H9 (cell line): ENCODE measurements at regions not wholly inside any gene's neighbourhood (a gene's known extent, or its start where the extent isn't known, plus 50 kb on each side); places are given as distances from the start of the nearest gene placed in this dataset.

Experiments
- DNase-seq: peaks from one replicate; pipeline ENCODE4 v3.0.0-alpha.2; 2017
- H2AFZ ChIP-seq: one replicate; pipeline ENCODE4 v1.6.1; 2013; ENCODE audit warnings: mild to moderate bottlenecking, low read length, control low read depth, moderate library complexity
- H2AK5ac ChIP-seq: 2 replicates; pipeline ENCODE4 v1.6.1; 2013; ENCODE audit warnings: low read length, control low read depth, mixed read lengths; ENCODE audit not compliant: insufficient read length
- H2BK120ac ChIP-seq: one replicate; pipeline ENCODE4 v1.6.1; 2013; ENCODE audit warnings: low read depth, mild to moderate bottlenecking, low read length, control low read depth, inconsistent platforms; ENCODE audit not compliant: poor library complexity, severe bottlenecking
- H2BK12ac ChIP-seq: 2 replicates; pipeline ENCODE4 v1.6.1; 2013; ENCODE audit warnings: low read length, control low read depth, mixed read lengths, low read depth; ENCODE audit not compliant: insufficient read length
- H2BK15ac ChIP-seq: 2 replicates; pipeline ENCODE4 v1.6.1; 2013; ENCODE audit warnings: low read depth, low read length, control low read depth
- H2BK20ac ChIP-seq: one replicate; pipeline ENCODE4 v1.6.1; 2013; ENCODE audit warnings: low read depth, mild to moderate bottlenecking, low read length, control low read depth, inconsistent platforms; ENCODE audit not compliant: poor library complexity, severe bottlenecking
- H2BK5ac ChIP-seq: 2 replicates; pipeline ENCODE4 v1.6.1; 2013; ENCODE audit warnings: low read length, control low read depth, mixed read lengths; ENCODE audit not compliant: insufficient read length
- H3K14ac ChIP-seq: 2 replicates; pipeline ENCODE4 v1.6.1; 2013; ENCODE audit warnings: low read length, control low read depth; ENCODE audit not compliant: insufficient read depth
- H3K18ac ChIP-seq: 2 replicates; pipeline ENCODE4 v1.6.1; 2013; ENCODE audit warnings: low read depth, mild to moderate bottlenecking, mixed read lengths, low read length, control low read depth; ENCODE audit not compliant: insufficient read length
- H3K23ac ChIP-seq: 2 replicates; pipeline ENCODE4 v1.6.1; 2013; ENCODE audit warnings: low read length, control low read depth, mixed read lengths, low read depth; ENCODE audit not compliant: insufficient read length
- H3K23me2 ChIP-seq: 2 replicates; pipeline ENCODE4 v1.6.1; 2013; ENCODE audit warnings: low read depth, mild to moderate bottlenecking, mixed read lengths, low read length, control low read depth; ENCODE audit not compliant: insufficient read length, poor library complexity, severe bottlenecking
- H3K27ac ChIP-seq: 2 replicates; pipeline ENCODE4 v1.5.1; 2013; ENCODE audit warnings: low read length, control low read depth, mixed read lengths, low read depth; ENCODE audit not compliant: insufficient read length
- H3K27me3 ChIP-seq: 2 replicates; pipeline ENCODE4 v1.6.1; 2013; ENCODE audit warnings: low read length, control low read depth, inconsistent platforms; ENCODE audit not compliant: insufficient read depth
- H3K4ac ChIP-seq: 2 replicates; pipeline ENCODE4 v1.6.1; 2013; ENCODE audit warnings: low read depth, mild to moderate bottlenecking, control low read depth, inconsistent platforms, low read length, moderate library complexity
- H3K4me1 ChIP-seq: 2 replicates; pipeline ENCODE4 v1.6.1; 2013; ENCODE audit warnings: low read length, control low read depth, inconsistent platforms; ENCODE audit not compliant: insufficient read depth
- H3K4me2 ChIP-seq: 2 replicates; pipeline ENCODE4 v1.6.1; 2013; ENCODE audit warnings: low read length, control low read depth, mixed read lengths; ENCODE audit not compliant: insufficient read length, insufficient read depth
- H3K56ac ChIP-seq: 2 replicates; pipeline ENCODE4 v1.6.1; 2013; ENCODE audit warnings: low read depth, mild to moderate bottlenecking, mixed read lengths, low read length, control low read depth; ENCODE audit not compliant: insufficient read length
- H3K79me1 ChIP-seq: 2 replicates; pipeline ENCODE4 v1.6.1; 2013; ENCODE audit warnings: low read depth, mild to moderate bottlenecking, moderate library complexity, low read length, control low read depth, inconsistent platforms; ENCODE audit not compliant: insufficient read depth, poor library complexity, severe bottlenecking
- H3K79me2 ChIP-seq: 2 replicates; pipeline ENCODE4 v1.6.1; 2013; ENCODE audit warnings: low read length, control low read depth, inconsistent platforms; ENCODE audit not compliant: insufficient read depth
- H3K9ac ChIP-seq: 2 replicates; pipeline ENCODE4 v1.6.1; 2013; ENCODE audit warnings: low read length, control low read depth, mixed read lengths; ENCODE audit not compliant: insufficient read length; ENCODE audit errors: extremely low read depth
- H3K9me3 ChIP-seq: one replicate; pipeline ENCODE4 v1.6.1; 2013; ENCODE audit warnings: low read depth, low read length, inconsistent platforms; ENCODE audit not compliant: control insufficient read depth
- H3T11ph ChIP-seq: one replicate; pipeline ENCODE4 v1.6.1; 2013; ENCODE audit warnings: mild to moderate bottlenecking, low read length, control low read depth, inconsistent platforms
- H4K20me1 ChIP-seq: one replicate; pipeline ENCODE4 v1.6.1; 2013; ENCODE audit not compliant: control insufficient read depth, insufficient read length, insufficient read depth
- H4K5ac ChIP-seq: 2 replicates; pipeline ENCODE4 v1.6.1; 2013; ENCODE audit warnings: low read depth, mild to moderate bottlenecking, mixed read lengths, low read length, control low read depth; ENCODE audit not compliant: insufficient read length
- H4K8ac ChIP-seq: replicated peaks from 2 replicates; pipeline ENCODE4 v1.6.1; 2013; ENCODE audit warnings: low read length, control low read depth, mixed read lengths, low read depth; ENCODE audit not compliant: insufficient read length
- H4K91ac ChIP-seq: 2 replicates; pipeline ENCODE4 v1.6.1; 2013; ENCODE audit warnings: low read depth, mild to moderate bottlenecking, moderate library complexity, mixed read lengths, low read length, control low read depth; ENCODE audit not compliant: insufficient read length
- H3K27ac Mint-ChIP-seq, 3 experiments: 2 replicates in 2 of 3; 3 replicates in 1 of 3; pipeline ENCODE4 v1.8.0; 2020 to 2021; ENCODE audit warnings: mixed read lengths in 3 of 3, mild to moderate bottlenecking in 1 of 3, moderate library complexity in 1 of 3
- H3K27me3 Mint-ChIP-seq: 2 replicates; pipeline ENCODE4 v1.8.0; 2021; ENCODE audit warnings: low read depth, mild to moderate bottlenecking, moderate library complexity, mixed read lengths
- H3K36me3 Mint-ChIP-seq, 3 experiments: 2 replicates in 2 of 3; 3 replicates in 1 of 3; pipeline ENCODE4 v1.8.0; 2020 to 2021; ENCODE audit warnings: low read depth in 3 of 3, mixed read lengths in 3 of 3; ENCODE audit not compliant: insufficient read depth in 1 of 3
- H3K4me1 Mint-ChIP-seq, 2 experiments: 2 replicates each; pipeline ENCODE4 v1.8.0; 2020; ENCODE audit warnings: mixed read lengths in 2 of 2
- H3K4me3 Mint-ChIP-seq, 2 experiments: 2 replicates in 1 of 2; 3 replicates in 1 of 2; pipeline ENCODE4 v1.8.0; 2020 to 2021; ENCODE audit warnings: mild to moderate bottlenecking in 2 of 2, mixed read lengths in 2 of 2, moderate library complexity in 1 of 2
- H3K9me3 Mint-ChIP-seq, 2 experiments: 2 replicates in 1 of 2; 3 replicates in 1 of 2; pipeline ENCODE4 v1.8.0; 2020; ENCODE audit warnings: mild to moderate bottlenecking in 2 of 2, mixed read lengths in 2 of 2, moderate library complexity in 1 of 2
- WGBS: extraction: QIAGEN DNeasy Blood & Tissue Kit; methylation state at CpG from one replicate; pipeline ENCODE4 v1.1.7; 2013; ENCODE audit warnings: missing lambda C conversion rate, low lambda C conversion rate, mixed read lengths; ENCODE audit not compliant: insufficient read length; ENCODE audit errors: extremely low coverage; 5-methylcytosine and 5-hydroxymethylcytosine counted together
- TF ChIP-seq, protein P1 (sequence below): fragments of 200-600 bp; sonication (generic); conservative IDR thresholded peaks from 3 replicates; pipeline ENCODE4 v1.8.0; 2021; ENCODE audit warnings: antibody characterized with exemption, mild to moderate bottlenecking

- peak overlapping the region in 1 of 3 experiments; percentile 29; a peak in 1 of 7 replicates for H3K27ac Mint-ChIP-seq
- no peak overlapping the region for H3K14ac ChIP-seq
- no peak overlapping the region for H2BK12ac ChIP-seq
- H3K4me1 Mint-ChIP-seq: peaks cover 12% of the 10 kb centered on the region in 2 experiments
- H4K5ac ChIP-seq: no peak overlapping the region
- no peak overlapping the region for H3K4me3 Mint-ChIP-seq
- no peak overlapping the region for H3K9ac ChIP-seq
- no peak overlapping the region for H3K4ac ChIP-seq
- no peak overlapping the region for H4K91ac ChIP-seq
- H3K79me1 ChIP-seq: no peaks in the 10 kb centered on the region
- no peak overlapping the region for H2AFZ ChIP-seq
- H3K79me2 ChIP-seq: no peaks in the 10 kb centered on the region
- no CpG with 5 or more reads among the region's 5 CpGs for WGBS
- H3K36me3 Mint-ChIP-seq: peaks cover 2 to 6% (median 3%) of the 10 kb centered on the region in 3 experiments; a peak in 4 of 7 replicates
- H2BK5ac ChIP-seq: no peak overlapping the region
- H3K4me1 ChIP-seq: no peaks in the 10 kb centered on the region; the same call in 1 of the 2 replicates
- H3K9me3 ChIP-seq: no peaks in the 10 kb centered on the region
- no peak overlapping the region for H3K4me2 ChIP-seq
- no peak overlapping the region for H2BK20ac ChIP-seq
- no peak overlapping the region for H3K23ac ChIP-seq
- H3K27me3 ChIP-seq: no peaks in the 10 kb centered on the region
- H3K56ac ChIP-seq: no peak overlapping the region
- no peak overlapping the region for H3K18ac ChIP-seq
- peaks cover 2% of the 10 kb centered on the region for H3K27me3 Mint-ChIP-seq
- no peaks in the 10 kb centered on the region for H3K23me2 ChIP-seq
- no peak overlapping the region for H3K27ac ChIP-seq
- no peak for DNase-seq
- no peak overlapping the region for H4K8ac ChIP-seq
- H3T11ph ChIP-seq: no peak overlapping the region
- H3K9me3 Mint-ChIP-seq: peaks cover 8% of the 10 kb centered on the region in 2 experiments; a peak in 4 of 5 replicates
- H2AK5ac ChIP-seq: no peak overlapping the region
- H2BK15ac ChIP-seq: no peak overlapping the region
- no peaks in the 10 kb centered on the region for H4K20me1 ChIP-seq
- TF ChIP-seq, protein P1, sequence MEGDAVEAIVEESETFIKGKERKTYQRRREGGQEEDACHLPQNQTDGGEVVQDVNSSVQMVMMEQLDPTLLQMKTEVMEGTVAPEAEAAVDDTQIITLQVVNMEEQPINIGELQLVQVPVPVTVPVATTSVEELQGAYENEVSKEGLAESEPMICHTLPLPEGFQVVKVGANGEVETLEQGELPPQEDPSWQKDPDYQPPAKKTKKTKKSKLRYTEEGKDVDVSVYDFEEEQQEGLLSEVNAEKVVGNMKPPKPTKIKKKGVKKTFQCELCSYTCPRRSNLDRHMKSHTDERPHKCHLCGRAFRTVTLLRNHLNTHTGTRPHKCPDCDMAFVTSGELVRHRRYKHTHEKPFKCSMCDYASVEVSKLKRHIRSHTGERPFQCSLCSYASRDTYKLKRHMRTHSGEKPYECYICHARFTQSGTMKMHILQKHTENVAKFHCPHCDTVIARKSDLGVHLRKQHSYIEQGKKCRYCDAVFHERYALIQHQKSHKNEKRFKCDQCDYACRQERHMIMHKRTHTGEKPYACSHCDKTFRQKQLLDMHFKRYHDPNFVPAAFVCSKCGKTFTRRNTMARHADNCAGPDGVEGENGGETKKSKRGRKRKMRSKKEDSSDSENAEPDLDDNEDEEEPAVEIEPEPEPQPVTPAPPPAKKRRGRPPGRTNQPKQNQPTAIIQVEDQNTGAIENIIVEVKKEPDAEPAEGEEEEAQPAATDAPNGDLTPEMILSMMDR: no peak
- H2BK120ac ChIP-seq: no peak overlapping the region
These were observed 146.1 kb downstream of the GAS1 start for GRCh38 chr9:86801246-86801645.
